Activated naive CD4-positive, alpha-beta T cell treated with anti-CD3 and anti-CD28 coated beads, Interleukin-2, amount 10 ng/mL, durations not matched to agents 7 days and 5 days (primary cell): ENCODE measurements at regions not wholly inside any gene's neighbourhood (a gene's known extent, or its start where the extent isn't known, plus 50 kb on each side); places are given as distances from the start of the nearest gene placed in this dataset.

ENCODE experiments used
- CTCF ChIA-PET: fragments of 350-600 bp; sonication (Branson Sonifier 250); formaldehyde crosslinking; loops from one replicate; lab custom pipeline; 2021; ENCODE audit warnings: antibody characterized with exemption; lab: Charles Lee
- DNase-seq: peaks from one replicate; pipeline ENCODE4 v3.0.0-alpha.2; 2020
- H3K27ac Mint-ChIP-seq: one replicate; pipeline ENCODE4 v1.8.0; 2021; ENCODE audit warnings: mild to moderate bottlenecking, moderate library complexity, mixed read lengths
- H3K27me3 Mint-ChIP-seq: one replicate; pipeline ENCODE4 v1.8.0; 2021; ENCODE audit warnings: mild to moderate bottlenecking, mixed read lengths
- H3K36me3 Mint-ChIP-seq: one replicate; pipeline ENCODE4 v1.8.0; 2021; ENCODE audit warnings: mixed read lengths
- H3K4me1 Mint-ChIP-seq: one replicate; pipeline ENCODE4 v1.8.0; 2021; ENCODE audit warnings: mixed read lengths
- H3K4me3 Mint-ChIP-seq: one replicate; pipeline ENCODE4 v1.8.0; 2021; ENCODE audit warnings: mild to moderate bottlenecking, moderate library complexity, mixed read lengths
- H3K9me3 Mint-ChIP-seq: one replicate; pipeline ENCODE4 v1.8.0; 2021; ENCODE audit warnings: mixed read lengths

GRCh38 chr3:159785273-159785708, 203.3 kb upstream of the IL12A start:
- peaks cover 7% of the 10 kb centered on the region for H3K27me3 Mint-ChIP-seq
- no peak for DNase-seq
- H3K36me3 Mint-ChIP-seq = no peaks in the 10 kb centered on the region
- no peaks in the 10 kb centered on the region for H3K9me3 Mint-ChIP-seq
- CTCF ChIA-PET = no interaction called here
- no peak overlapping the region for H3K27ac Mint-ChIP-seq
- H3K4me3 Mint-ChIP-seq = no peak overlapping the region
- no peaks in the 10 kb centered on the region for H3K4me1 Mint-ChIP-seq

DNA sequence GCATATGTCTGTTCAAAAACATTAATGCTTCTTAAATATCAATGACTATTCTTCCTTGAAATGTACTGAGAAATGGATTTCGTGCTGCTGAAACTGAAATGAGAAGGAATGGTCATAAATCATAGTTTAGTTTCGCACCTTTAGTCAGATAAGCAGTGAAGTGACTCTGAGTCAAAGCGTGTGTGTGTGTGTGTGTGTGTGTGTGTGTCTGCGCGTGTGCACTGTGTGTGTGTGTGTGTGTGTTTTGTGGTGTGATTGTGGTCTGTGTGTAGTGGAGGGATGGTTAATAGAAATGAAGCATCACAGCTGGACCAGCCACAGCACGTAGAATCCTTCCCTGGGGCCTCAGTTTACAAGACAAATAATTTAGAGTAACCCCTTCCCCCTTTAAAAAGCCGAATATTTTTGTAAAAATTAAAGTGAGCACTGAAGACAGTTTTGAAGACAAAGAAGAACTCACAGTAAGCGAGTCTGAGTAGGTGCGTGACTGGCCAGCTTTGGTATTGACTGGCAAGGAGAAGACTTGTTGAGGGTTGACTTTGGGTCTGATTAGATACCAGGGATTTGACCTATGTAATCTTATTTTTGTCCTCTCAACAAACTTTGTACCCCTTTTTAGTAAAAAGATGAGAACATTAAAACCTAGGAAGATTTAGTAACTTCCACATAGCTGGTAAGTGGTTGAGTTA, 202.0 kb upstream of the IL12A start:
- H3K36me3 Mint-ChIP-seq = no peaks in the 10 kb centered on the region
- no peaks in the 10 kb centered on the region for H3K9me3 Mint-ChIP-seq
- H3K4me3 Mint-ChIP-seq = no peak overlapping the region
- DNase-seq = no peak
- peaks cover 7% of the 10 kb centered on the region for H3K27me3 Mint-ChIP-seq
- H3K4me1 Mint-ChIP-seq = no peaks in the 10 kb centered on the region
- H3K27ac Mint-ChIP-seq = no peak overlapping the region
- CTCF ChIA-PET = no interaction called here

- Mint-ChIP-seq H3K4me1 (no peaks in the 10 kb centered on the region), H3K27ac (no peak overlapping the region), H3K27me3 (peaks cover 4% of the 10 kb centered on the region), H3K9me3 (no peaks in the 10 kb centered on the region), H3K36me3 (no peaks in the 10 kb centered on the region), H3K4me3 (no peak overlapping the region)
- CTCF ChIA-PET = no interaction called here
- no peak for DNase-seq
These were observed 201.5 kb upstream of the IL12A start for GRCh38 chr3:159787178-159787574.

- Mint-ChIP-seq H3K9me3 (no peaks in the 10 kb centered on the region), H3K27ac (no peak overlapping the region), H3K4me1 (no peaks in the 10 kb centered on the region), H3K4me3 (no peak overlapping the region), H3K27me3 (peaks cover 4% of the 10 kb centered on the region), H3K36me3 (no peaks in the 10 kb centered on the region)
- CTCF ChIA-PET = interaction anchor here (0.5 kb wide), 1 partner anchor 219 kb away, joined by 5 read pairs; no protein-coding TSS in a partner anchor
- DNase-seq = no peak
These were observed 200.8 kb upstream of the IL12A start for GRCh38 chr3:159787794-159788205.

GRCh38 chr3:159788291-159788690, 200.3 kb upstream of the IL12A start:
- Mint-ChIP-seq H3K27ac (no peak overlapping the region), H3K4me3 (no peak overlapping the region), H3K4me1 (no peaks in the 10 kb centered on the region), H3K36me3 (no peaks in the 10 kb centered on the region), H3K9me3 (no peaks in the 10 kb centered on the region), H3K27me3 (no peaks in the 10 kb centered on the region)
- no peak for DNase-seq
- CTCF ChIA-PET = no interaction called here

DNA sequence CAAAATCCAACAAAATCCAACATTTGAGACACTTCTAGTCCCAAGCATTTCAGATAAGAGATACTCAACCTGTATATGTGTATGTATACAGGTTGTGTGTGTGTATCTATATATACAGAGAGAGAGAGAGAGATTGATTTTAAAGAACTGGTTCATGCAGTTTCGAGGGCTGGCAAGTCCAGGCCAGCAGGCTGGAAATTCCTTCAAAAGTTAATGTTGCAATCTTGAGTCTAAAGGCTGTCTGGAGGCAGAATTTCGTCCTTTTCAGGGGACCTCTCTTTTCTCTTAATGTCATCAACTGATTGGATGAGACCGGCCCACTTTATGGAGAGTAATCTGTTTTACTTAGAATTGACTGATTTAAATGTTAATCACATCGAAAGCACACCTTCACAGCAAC, 199.6 kb upstream of the IL12A start:
- Mint-ChIP-seq H3K4me3 (no peak overlapping the region), H3K27me3 (peaks cover 4% of the 10 kb centered on the region), H3K4me1 (no peaks in the 10 kb centered on the region), H3K27ac (no peak overlapping the region), H3K9me3 (no peaks in the 10 kb centered on the region), H3K36me3 (no peaks in the 10 kb centered on the region)
- DNase-seq = no peak
- CTCF ChIA-PET = no interaction called here

DNA sequence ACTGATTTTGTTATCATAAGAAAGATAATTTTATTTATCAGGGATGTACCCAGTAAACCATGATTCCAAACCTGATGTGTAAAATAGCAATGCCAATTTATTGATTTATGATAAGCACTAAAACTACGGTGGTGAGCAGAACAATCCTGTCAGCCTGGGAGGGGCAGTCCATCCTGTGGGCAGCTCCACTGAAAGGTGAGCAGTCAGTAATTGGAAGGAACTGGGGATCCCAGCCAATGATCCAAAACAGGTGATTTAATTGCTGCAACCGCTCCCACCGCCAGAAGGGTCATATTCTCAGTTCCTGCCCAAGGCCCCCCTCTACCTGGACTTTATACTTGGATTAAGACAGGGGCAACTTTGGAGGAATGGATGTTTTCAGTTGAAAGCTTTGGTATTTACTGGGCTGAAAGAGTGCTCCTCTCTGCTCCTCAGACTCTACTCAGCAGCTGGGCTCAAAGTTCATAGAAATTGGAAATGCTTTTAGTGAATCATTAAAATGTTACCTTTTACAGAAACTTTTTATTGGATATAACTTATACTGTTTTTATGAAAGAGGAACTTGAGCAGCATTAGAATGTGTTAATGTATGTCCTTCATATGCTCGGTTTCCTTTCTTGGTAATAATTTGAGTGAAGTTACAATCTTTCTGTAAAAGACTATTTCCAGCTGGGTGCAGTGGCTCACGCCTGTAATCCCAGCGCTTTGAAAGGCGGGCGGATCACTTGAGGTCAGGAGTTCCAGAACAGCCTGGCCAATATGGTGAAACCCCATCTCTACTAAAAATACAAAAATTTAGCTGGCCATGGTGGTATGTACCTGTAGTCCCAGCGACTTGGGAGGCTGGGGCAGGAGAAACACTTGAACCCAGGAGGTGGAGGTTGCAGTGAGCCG, 198.6 kb upstream of the IL12A start:
- no peak overlapping the region for H3K4me3 Mint-ChIP-seq
- CTCF ChIA-PET = no interaction called here
- H3K27me3 Mint-ChIP-seq = peaks cover 4% of the 10 kb centered on the region
- DNase-seq = no peak
- no peaks in the 10 kb centered on the region for H3K4me1 Mint-ChIP-seq
- H3K9me3 Mint-ChIP-seq = no peaks in the 10 kb centered on the region
- H3K27ac Mint-ChIP-seq = no peak overlapping the region
- H3K36me3 Mint-ChIP-seq = no peaks in the 10 kb centered on the region

- no peak overlapping the region for H3K4me3 Mint-ChIP-seq
These were observed 197.3 kb upstream of the IL12A start for GRCh38 chr3:159791336-159791735.

GRCh38 chr3:159792070-159792469, 196.6 kb upstream of the IL12A start:
- no peak overlapping the region for H3K4me3 Mint-ChIP-seq
- CTCF ChIA-PET = no interaction called here
- H3K9me3 Mint-ChIP-seq = no peaks in the 10 kb centered on the region
- H3K4me1 Mint-ChIP-seq = no peaks in the 10 kb centered on the region
- no peaks in the 10 kb centered on the region for H3K36me3 Mint-ChIP-seq
- no peak overlapping the region for H3K27ac Mint-ChIP-seq
- no peak for DNase-seq
- H3K27me3 Mint-ChIP-seq = peaks cover 4% of the 10 kb centered on the region

More at GRCh38 chr3:159791336-159791735, 197.3 kb upstream of the IL12A start:
- no peaks in the 10 kb centered on the region for H3K9me3 Mint-ChIP-seq
- H3K4me1 Mint-ChIP-seq = no peaks in the 10 kb centered on the region
- H3K36me3 Mint-ChIP-seq = no peaks in the 10 kb centered on the region
- peaks cover 4% of the 10 kb centered on the region for H3K27me3 Mint-ChIP-seq
- H3K27ac Mint-ChIP-seq = no peak overlapping the region
- no peak for DNase-seq
- CTCF ChIA-PET = no interaction called here

DNA sequence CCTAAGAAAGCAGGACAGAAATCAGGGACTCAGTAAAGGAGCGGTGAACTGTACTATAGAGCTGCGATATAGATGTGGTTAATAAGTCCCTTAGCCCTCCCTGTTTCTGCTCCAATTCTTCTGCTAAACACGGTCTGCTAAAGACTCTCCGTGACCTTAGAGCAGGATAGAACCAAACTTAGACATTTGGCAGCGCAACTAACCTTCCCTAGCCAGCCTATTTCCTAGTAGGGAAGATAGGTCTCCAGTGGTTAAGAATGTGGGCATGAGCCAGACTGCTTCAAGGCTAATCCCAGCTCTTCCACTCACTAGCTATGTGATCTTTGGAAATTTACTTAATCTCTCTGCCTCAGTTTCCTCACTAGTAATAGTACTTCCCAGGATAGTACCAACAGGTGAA, 193.6 kb upstream of the IL12A start:
- no peaks in the 10 kb centered on the region for H3K4me1 Mint-ChIP-seq
- no peak overlapping the region for H3K27ac Mint-ChIP-seq
- H3K36me3 Mint-ChIP-seq = no peaks in the 10 kb centered on the region
- CTCF ChIA-PET = no interaction called here
- no peak overlapping the region for H3K4me3 Mint-ChIP-seq
- no peaks in the 10 kb centered on the region for H3K9me3 Mint-ChIP-seq
- H3K27me3 Mint-ChIP-seq = peaks cover 4% of the 10 kb centered on the region
- no peak for DNase-seq

- Mint-ChIP-seq H3K27ac (no peak overlapping the region), H3K4me1 (no peaks in the 10 kb centered on the region)
These were observed 192.9 kb upstream of the IL12A start for GRCh38 chr3:159795681-159796175.

GRCh38 chr3:159796226-159796625, 192.4 kb upstream of the IL12A start:
- Mint-ChIP-seq H3K4me1 (no peaks in the 10 kb centered on the region), H3K9me3 (no peaks in the 10 kb centered on the region), H3K27me3 (peaks cover 4% of the 10 kb centered on the region), H3K36me3 (no peaks in the 10 kb centered on the region), H3K4me3 (no peak overlapping the region), H3K27ac (no peak overlapping the region)
- no peak for DNase-seq
- CTCF ChIA-PET = no interaction called here

More at GRCh38 chr3:159795681-159796175, 192.9 kb upstream of the IL12A start:
- no peak overlapping the region for H3K4me3 Mint-ChIP-seq
- no peak for DNase-seq
- peaks cover 4% of the 10 kb centered on the region for H3K27me3 Mint-ChIP-seq
- no peaks in the 10 kb centered on the region for H3K9me3 Mint-ChIP-seq
- no peaks in the 10 kb centered on the region for H3K36me3 Mint-ChIP-seq
- CTCF ChIA-PET = no interaction called here

- Mint-ChIP-seq H3K4me1 (no peaks in the 10 kb centered on the region), H3K36me3 (no peaks in the 10 kb centered on the region), H3K9me3 (no peaks in the 10 kb centered on the region), H3K27ac (no peak overlapping the region), H3K27me3 (peaks cover 4% of the 10 kb centered on the region), H3K4me3 (no peak overlapping the region)
- CTCF ChIA-PET = interaction anchor here (0.9 kb wide), 1 partner anchor 9 kb away, joined by 4 read pairs; no protein-coding TSS in a partner anchor
- DNase-seq = no peak
These were observed 191.9 kb upstream of the IL12A start for GRCh38 chr3:159796744-159797143.

GRCh38 chr3:159797771-159798170, 190.9 kb upstream of the IL12A start:
- Mint-ChIP-seq H3K4me3 (no peak overlapping the region), H3K4me1 (no peaks in the 10 kb centered on the region), H3K27me3 (peaks cover 4% of the 10 kb centered on the region), H3K9me3 (no peaks in the 10 kb centered on the region), H3K27ac (no peak overlapping the region), H3K36me3 (no peaks in the 10 kb centered on the region)
- DNase-seq = no peak
- CTCF ChIA-PET = interaction anchor here (0.9 kb wide), 1 partner anchor 7 kb away, joined by 4 read pairs; no protein-coding TSS in a partner anchor
